DND-41 (cell line): ENCODE measurements at regions not wholly inside any gene's neighbourhood (a gene's known extent, or its start where the extent isn't known, plus 50 kb on each side); places are given as distances from the start of the nearest gene placed in this dataset.
"Not testable (repeated sequence)": the region's sequence is repeated elsewhere in the genome, so short reads cannot be mapped to it uniquely, and the experiment has no call there.

Experiments
- CTCF ChIP-seq: IDR thresholded peaks from 2 replicates; pipeline ENCODE4 v1.5.1; 2012; ENCODE audit warnings: borderline replicate concordance, low read length, moderate library complexity, mild to moderate bottlenecking; ENCODE audit not compliant: poor library complexity, severe bottlenecking; ENCODE audit errors: extremely low read depth
- EZH2 ChIP-seq: IDR thresholded peaks from 3 replicates; pipeline ENCODE4 v1.6.1; 2012; ENCODE audit warnings: borderline replicate concordance, low read depth, mild to moderate bottlenecking, moderate library complexity, low read length, inconsistent platforms; ENCODE audit not compliant: severe bottlenecking

GRCh38 chr2:176904053-176904452 is 308.5 kb upstream of the HNRNPA3 start:
- not testable (repeated sequence) for TF ChIP-seq CTCF, EZH2
